Amniotic stem cell (primary cell): ENCODE measurements at regions not wholly inside any gene's neighbourhood (a gene's known extent, or its start where the extent isn't known, plus 50 kb on each side); places are given as distances from the start of the nearest gene placed in this dataset.
"Not testable (repeated sequence)": the region's sequence is repeated elsewhere in the genome, so short reads cannot be mapped to it uniquely, and the experiment has no call there.

ENCODE experiments used
- DNase-seq: peaks from one replicate; lab custom pipeline; 2025; lab: John Stamatoyannopoulos, UW

DNA sequence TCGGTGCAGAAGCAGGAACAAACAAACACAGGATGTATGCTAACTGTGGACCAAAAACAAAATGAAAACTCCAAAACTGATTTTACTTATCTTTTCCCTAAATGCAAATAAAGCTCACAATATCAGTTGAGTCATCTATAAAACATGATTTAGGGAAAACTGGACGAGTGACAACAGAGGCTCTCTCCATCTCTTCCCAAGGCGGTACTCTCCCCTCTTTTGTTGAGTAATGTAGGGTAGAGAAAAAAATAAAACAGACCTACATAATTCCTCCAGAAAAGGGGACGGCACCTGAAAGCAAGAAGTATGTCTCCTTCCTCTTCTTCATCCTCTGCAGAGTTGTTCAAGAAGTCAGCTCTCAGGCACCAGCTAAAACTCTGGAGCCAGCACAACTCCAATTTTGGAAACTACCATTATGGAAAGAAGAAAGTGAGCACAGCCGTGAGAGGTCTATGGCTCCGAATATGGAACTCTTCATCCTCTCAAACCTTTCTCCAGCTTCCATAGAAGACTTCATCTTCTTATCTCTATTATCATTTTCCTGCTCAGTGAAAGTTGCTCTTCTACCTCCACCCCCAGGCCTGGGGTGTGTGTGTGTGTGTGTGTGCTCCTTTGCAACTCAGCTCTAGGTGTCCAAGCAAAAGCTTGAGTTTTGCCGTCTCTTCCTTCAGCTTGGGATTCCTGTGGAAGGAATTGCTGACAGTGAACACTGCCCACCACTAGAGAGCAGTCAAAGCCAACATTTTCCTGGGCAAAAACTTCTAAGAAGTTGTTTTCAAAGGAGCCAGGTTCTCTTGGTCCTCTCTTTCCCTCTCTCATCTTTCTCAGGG lies 155.4 kb downstream of the DIO2 start:
- no peak for DNase-seq

DNA sequence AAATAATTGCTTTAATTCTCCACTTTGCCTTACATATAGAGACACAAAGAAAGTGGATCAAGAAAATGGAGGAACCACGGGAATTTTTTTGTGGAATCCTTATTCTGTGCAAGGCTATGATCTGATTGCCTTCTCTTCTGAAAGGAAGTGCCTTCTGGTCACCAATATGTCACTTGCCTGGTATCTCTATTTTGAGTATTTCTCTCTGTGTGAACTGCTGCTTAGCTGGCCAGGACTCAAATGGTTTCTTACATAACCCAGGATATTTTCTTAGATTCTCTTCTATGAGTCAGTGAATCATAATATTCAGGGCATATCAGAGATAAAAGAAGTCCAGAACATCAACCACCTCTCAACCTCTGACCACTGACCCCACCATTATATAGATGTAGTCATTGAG lies 156.1 kb downstream of the DIO2 start:
- DNase-seq: no peak

DNA sequence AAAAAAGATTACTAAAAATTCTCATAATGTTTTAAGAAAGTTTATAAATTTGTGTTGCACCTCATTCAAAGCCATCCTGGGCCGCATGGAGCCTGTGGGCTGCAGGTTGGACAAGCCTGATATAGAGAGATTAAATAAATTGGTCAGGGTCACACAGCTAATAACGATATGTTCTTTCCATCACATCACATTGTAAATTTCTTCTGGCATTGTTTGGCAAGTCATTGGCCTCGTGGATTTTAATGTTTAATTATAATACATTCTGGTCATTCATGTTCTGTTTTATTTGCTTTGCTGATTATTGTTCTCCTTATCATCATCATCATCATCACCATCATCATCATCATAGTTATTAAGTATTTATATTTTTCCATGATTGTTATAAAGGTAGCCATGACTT lies 157.3 kb downstream of the DIO2 start:
- DNase-seq: no peak

DNA sequence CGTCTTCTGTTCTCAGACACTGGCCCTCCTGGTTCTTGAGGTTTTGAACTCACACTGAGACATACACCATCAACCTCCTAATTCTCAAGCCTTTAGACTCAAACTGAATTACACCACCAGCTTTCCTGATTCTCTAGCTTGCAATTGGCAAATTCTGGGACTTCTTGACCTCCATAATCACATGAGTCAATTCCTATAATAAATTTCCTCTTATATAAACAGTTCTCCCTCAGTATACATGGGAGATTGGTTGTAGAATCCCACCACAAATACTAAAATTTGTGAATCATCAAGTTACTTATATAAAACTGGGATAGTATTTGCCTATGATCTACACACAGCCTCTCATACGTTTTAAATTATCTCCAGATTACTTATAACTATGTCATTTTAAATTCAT lies 162.2 kb downstream of the DIO2 start:
- no peak for DNase-seq

DNA sequence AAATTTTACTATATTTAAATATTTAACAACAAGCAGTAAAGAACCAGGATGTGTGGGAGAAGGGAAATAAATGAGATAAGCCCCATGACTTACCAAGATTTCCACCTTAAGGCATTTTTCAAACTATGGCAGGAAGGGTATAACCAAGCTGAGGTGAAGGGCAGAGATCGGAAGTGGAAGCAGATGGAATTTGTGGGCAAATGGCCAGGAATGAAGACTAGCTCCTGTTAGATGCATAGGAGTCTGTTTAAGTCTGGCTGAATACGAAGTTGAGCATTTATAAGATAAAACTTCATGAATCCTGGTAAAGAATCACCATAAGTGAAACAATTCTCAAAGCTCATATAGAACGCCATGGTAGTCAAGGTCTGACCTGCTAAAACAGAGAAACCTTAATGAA lies 163.5 kb downstream of the DIO2 start:
- no peak for DNase-seq

DNA sequence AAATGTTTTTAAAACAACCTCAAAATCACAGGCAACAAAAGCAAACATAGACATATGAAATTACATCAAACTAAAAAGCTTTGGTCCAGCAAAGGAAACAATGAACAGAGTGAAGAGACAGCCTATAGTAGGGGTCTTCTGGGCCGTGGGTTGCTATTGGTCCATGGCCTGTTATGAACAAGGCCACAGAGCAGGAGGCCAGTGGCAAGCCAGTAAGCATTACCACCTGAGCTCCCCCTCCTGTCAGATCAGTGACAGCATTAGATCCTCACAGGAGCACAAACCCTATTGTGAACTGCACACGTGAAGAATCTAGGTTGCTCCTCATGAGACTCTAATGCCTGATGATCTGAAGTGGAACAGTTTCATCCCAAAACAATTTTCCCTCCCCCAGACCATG lies 174.0 kb downstream of the DIO2 start:
- no peak for DNase-seq

DNA sequence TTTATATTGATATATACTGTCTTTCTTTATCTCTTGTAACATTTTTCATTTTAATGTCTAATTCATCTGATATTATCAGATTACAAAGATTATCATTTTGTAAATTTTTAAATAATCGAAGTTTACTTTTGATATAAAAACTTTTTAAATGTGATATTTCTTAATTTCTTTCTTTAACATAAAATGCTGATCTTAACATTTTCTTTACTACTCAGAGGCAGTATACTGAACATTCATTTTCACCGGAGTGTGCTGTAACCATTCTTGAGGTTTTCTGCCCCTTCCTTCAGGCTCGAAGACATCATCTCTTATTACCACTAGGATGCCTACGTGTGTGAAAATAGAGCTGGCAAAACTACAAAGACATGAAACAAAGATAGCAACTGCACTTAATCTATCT lies 186.9 kb downstream of the DIO2 start:
- no peak for DNase-seq

DNA sequence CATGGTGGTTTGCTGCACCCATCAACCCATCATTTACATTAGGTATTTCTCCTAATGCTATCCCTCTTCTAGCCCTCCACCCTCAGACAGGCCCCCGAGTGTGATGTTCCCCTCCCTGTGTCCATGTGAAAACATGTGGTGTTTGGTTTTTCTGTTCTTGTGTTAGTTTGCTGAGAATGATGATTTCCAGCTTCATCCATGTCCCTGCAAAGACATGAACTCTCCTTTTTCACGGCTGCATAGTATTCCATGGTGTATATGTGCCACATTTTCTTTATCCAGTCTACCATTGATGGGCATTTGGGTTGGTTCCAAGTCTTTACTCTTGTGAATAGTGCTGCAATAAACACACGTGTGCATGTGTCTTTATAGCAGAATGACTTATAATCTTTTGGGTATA lies 192.8 kb downstream of the DIO2 start:
- not testable (repeated sequence) for DNase-seq

DNA sequence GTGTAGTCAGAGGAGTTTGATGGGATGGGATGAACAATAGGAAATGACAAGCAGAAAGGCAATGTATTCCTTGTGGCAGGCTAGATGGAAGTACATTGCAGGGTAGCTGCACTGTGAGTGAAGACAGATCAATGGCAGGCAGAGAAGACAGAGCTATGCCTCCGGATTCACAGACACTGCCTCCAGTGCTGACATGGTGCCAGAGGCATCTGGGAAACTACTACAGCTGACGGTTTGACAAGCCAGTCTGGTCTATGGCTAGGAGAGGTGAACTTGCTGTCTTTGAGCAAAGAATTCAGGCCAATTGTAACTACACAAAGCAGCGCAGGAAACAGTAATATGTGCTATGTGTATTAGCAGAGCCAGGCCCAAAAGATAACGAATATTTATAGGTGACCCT lies 193.5 kb downstream of the DIO2 start:
- no peak for DNase-seq

DNA sequence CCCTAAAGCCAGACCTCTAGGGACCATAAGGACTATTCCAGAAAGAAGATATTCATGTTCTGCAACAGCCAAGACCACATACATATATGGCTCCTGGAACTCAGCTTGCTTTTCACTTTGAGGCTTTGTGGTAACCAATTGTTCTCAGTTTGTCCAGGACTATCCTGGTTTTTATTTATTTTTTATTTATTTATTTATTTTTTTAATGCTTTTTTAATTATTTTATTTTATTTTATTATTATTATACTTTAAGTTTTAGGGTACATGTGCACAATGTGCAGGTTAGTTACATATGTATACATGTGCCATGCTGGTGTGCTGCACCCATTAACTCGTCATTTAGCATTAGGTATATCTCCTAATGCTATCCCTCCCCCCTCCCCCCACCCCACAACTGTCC lies 201.1 kb downstream of the DIO2 start:
- DNase-seq: not testable (repeated sequence)

DNA sequence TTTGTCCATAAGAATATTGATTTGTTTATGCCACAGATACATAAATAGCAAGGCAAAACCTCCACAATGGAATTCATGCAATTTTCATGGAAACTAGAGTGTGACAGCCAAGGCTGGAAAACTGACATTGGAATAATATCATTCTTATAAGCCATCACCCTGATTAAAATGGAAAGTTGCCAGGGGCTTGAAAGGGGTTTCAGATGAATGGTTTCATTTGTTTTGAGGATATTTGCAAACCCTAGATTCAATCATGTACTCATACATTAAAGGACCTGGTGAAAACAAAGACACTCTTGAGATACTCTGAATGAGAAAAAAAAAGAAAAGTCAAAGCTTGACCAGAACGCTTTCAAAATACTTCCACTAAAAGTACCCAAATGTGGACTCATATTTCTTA lies 205.7 kb downstream of the DIO2 start:
- DNase-seq: no peak

DNA sequence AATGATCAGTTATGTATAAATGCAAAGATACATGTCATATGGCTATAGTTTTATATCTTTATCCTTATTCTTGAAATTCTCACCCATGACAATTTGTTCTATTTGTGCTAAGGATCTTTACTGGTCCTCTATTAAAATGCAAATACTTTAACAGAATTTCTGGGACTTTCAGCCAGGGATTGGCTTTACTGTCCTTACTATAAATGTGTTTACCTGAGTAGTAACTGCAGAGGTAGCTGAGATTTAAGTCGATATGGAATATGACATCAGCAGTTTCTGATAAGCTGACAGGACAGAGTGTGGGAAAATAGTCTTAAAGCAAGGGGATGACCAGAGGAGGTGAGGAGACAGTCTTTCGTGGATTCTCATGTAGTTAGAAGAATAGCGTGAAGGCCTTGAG lies 206.4 kb downstream of the DIO2 start:
- no peak for DNase-seq

DNA sequence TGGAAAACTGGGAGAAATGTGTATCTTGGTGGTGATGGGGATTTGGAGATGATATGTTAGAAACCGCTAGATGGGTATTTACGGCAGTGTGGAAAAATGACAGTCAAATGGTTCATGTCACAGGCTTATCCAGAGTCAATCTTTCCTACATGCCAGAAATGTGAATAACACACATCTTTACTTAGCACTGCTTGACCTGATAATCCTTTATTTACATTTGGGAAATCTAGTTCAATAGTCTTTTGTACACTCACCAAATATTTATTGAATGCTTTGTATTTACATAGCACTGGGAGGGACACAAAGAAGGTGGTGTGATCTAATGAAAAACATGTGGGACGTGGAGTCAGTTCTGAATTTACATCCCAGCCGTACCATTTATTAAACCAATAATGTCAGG lies 208.2 kb downstream of the DIO2 start:
- no peak for DNase-seq

DNA sequence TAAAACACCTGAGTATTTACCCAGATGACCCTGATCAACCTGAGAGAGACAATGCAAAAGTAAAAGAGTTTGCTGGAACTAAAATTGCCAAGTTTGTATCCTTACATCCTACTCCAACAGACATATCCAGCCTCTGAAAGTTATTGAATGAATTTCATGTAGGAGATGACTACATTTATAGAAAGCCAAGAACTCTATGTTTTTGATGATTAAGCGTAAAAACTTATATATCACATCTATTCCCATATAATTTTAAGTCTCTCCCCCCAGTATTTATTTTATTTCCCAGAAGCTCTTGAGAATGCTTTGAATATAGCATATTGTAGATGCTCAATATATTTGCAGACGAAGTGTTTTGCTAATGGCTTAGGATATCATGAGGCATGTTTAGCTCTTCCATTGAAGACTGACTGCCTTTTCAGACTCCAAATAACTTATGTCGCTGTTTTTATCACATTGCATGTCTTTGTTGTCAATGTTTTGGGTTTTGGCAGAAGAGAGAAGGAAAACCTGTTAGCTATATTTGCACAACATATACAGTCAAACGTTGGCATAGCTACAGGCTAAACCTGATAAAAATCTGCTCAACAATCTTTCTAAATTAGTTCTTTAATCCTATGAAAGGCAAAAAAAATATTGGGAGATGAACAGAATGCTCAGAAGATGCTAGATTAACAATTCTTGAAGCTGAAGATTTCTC lies 213.6 kb downstream of the DIO2 start:
- DNase-seq: no peak

DNA sequence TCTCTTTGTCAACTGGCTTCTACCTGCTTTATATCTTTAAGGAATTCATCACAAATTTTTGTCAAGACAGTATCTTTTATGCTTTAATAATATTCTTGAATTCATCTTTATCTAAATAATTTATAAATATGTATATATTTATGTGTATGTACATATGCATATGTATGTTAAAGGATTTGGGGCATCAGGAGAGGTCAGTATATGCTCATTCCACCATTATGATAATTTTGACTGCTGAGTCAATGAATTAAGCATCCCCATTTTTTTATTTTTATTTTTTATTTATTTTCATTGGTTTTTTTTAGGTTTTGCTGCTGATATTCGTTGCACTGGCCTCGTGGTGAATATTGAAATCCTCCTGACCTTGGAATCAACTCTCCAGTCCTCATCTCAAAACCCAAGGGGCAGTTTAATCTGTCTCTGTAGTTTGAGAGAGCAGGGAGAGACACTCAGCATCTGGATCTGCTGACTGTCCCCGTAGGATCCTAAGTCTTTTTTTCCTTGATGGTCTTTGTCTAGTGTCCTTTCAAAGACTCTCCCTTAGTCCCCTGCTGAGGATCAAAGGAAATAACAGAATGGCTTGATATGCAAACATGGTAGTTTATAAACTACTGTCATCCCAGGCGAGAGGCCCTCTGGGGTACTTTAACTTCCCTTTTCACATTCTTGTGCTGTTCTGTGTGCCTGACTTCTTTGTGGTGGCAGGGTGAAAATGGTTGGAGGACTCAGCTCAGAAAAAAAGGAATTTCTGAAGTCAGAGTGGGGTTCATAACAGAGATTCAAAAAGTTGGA lies 218.7 kb downstream of the DIO2 start:
- no peak for DNase-seq

DNA sequence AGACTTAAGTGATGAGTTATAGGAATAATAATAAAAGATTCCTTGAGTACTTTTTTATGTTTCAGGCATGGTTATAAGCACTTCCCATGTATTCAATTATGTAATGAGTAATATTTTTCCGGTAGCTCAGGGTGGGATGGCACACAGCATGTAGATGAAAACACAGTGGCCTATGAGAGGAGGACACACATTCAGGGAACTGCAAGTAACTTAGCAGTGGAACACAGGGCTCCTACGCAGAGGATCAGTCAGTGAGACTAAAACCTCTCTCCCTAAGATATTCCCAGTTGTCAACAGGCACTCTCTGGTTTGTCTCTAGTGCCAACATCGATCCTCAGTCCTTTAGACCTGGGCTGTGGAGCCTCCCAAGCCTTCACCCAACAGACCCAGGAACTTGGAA lies 219.4 kb downstream of the DIO2 start:
- no peak for DNase-seq

DNA sequence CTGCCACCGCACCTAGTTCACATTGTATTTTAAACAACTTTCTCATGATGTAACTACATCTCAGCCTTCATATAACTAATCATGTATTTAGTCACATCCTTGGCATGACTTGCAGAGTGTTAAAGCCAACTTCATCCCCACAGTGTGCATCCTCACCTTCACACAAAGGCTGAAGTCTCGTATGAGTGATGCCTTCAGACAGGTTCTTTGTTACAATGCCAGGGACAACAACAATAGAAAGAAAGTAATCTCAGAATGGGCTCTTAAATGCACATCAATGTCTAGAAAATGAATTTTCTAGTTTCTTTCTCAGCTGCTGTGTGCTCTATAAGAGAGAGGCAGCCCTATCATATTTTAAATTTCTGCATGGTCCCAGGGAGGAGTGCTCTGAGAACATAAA lies 221.3 kb downstream of the DIO2 start:
- DNase-seq: no peak

DNA sequence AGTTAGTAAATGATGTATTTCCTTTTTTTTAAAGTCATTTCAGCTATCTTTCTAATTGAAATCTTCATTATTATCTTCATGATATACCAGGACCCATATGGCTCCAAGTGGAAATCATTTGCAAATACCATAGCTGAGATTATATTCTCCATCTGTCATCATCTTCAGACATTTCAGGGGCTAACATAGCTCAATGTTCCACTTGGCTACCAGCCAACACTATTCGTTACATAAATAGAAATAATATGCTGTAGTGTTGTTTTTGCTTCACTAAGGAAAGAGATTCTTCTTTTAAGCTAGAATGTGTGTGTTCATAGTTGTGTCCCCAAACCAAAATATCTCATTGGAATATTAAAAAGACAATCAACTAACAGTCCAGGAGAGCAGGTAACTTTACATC lies 225.1 kb downstream of the DIO2 start:
- DNase-seq: no peak

DNA sequence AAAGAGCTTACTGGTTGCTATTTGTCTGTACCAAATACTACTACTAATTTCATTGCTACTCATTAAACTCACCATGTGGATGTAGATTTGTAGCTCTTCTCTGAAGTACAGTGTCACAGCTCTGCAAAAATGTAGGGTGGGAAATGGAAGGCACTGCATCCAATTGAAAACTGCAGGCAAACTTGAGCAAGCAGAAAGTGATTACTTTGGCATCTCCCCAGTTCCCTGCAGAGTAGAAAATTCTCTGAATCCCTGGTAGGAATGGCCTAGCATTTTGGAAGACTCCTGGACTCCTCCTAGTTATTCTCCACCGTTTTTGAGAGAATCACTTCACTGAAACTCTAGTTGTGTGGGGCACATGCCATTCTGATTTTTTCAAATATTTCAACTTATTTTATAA lies 239.1 kb downstream of the DIO2 start:
- no peak for DNase-seq

DNA sequence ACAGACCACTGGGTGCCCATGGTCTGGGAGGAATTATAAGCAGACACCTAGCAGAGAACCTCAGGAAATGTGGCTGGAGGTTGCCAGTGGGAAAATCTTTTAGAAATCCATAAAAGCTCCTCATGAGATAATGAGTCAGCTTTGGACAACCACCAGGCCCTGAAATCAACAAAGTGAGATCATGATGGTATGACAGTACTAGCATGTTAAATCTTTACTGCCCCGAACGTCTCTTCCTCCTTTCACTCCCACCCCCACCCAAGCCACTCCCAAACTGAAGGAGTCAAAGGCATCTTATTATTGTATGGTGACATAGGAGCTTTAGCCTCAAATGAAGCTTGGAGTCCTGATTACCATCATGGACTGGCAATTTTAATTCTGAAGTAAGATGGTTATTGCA lies 240.0 kb downstream of the DIO2 start:
- DNase-seq: no peak

DNA sequence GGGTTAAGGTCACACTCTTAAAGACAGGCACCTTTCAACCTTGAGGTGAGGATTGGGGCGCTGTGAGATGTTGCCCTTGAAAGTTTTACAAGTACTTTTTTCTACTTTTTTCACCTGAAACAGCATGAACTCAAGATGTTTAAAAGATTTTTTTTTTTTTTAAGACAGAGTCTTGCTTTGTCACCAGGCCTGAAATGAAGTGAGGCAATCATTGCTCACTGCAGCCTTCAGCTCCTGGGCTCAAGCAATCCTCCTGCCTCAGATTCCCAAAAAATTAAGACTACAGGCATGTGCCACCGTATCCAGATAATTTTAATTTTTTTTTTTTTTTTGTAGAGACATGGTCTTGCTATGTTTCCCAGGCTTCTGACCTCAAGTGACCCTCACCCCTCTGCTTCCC lies 243.9 kb downstream of the DIO2 start:
- DNase-seq: no peak

DNA sequence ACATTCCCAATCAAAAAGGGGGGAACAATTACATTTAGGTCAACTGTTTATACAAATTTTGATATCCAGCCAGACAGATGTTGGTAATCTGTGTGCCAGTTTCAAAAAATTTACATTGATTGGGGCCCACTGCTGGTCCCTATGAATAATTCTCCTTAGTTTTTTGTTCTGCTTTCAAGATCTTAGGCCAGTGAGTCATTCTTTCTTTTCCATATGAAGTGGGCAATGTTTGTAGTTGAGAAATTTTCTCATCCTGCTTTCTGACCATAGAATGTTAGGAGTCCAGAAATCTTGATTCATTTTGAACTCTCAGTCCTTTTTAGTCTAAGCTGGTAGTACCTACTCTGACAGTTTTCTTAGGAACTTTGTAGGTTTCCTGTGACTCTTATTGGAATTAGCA lies 244.3 kb downstream of the DIO2 start:
- DNase-seq: no peak

DNA sequence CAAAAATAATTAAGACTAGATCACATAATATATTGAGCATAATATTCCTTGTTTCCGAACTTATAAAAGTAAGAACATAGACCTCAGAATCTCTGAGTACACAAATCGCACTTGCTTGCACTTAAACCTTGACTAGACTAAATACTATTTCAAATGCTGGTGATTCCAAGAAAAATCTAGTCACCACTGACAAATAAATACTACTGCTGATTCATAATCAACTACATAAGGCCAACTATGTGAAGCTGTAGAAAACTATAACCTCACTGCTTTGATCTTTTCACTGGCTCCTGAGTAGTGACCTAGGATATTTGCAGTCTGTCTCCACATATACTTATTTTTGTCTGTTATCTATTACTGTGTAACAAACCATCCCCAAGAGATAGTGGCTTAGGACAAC lies 245.4 kb downstream of the DIO2 start:
- no peak for DNase-seq
